ENCODE measurements at regions not wholly inside any gene's neighbourhood (a gene's known extent, or its start where the extent isn't known, plus 50 kb on each side); places are given as distances from the start of the nearest gene placed in this dataset.

GRCh38 chr15:91407269-91407889 is 307.3 kb downstream of the SV2B start:
- TF ChIP-seq CTCF (IDR thresholded peaks at IDR 0.05), result no peak
- ATAC-seq (peak; percentile 52 to 70), DNase-seq (no peak)
- no peaks in the 10 kb centered on the region for H3K36me3 ChIP-seq
- intact Hi-C loops (cut with DNase I), result no loop called here
- no peak overlapping the region for H3K27ac ChIP-seq
- peaks cover 6% of the 10 kb centered on the region for H3K4me1 ChIP-seq
- H3K9me3 ChIP-seq, result no peaks in the 10 kb centered on the region
- no peaks in the 10 kb centered on the region for H3K27me3 ChIP-seq (ENCODE audit: low read depth)
- H3K4me3 ChIP-seq, result no peak overlapping the region

GRCh38 chr15:91408476-91409076 is 308.5 kb downstream of the SV2B start:
- Histone ChIP-seq H3K9me3 (no peaks in the 10 kb centered on the region), H3K36me3 (no peaks in the 10 kb centered on the region), H3K27me3 (ENCODE audit: low read depth) (no peaks in the 10 kb centered on the region), H3K4me1 (peaks cover 6% of the 10 kb centered on the region), H3K4me3 (peak overlapping the region; percentile 4), H3K27ac (no peak overlapping the region)
- DNase-seq (no peak), ATAC-seq (peak in 1 of 2 donors; percentile 63)
- intact Hi-C loops (cut with DNase I), result no loop called here
- no peak for TF ChIP-seq CTCF (IDR thresholded peaks at IDR 0.05)

- H3K27ac ChIP-seq, result no peak overlapping the region
- intact Hi-C loops (cut with DNase I), result no loop called here
- DNase-seq (no peak), ATAC-seq (no peak)
- TF ChIP-seq CTCF (IDR thresholded peaks at IDR 0.05), result no peak
- H3K27me3 ChIP-seq (ENCODE audit: low read depth), result no peaks in the 10 kb centered on the region
- no peaks in the 10 kb centered on the region for H3K36me3 ChIP-seq
- H3K9me3 ChIP-seq, result no peaks in the 10 kb centered on the region
- peaks cover 6% of the 10 kb centered on the region for H3K4me1 ChIP-seq
- no peak overlapping the region for H3K4me3 ChIP-seq
Measured at GRCh38 chr15:91409387-91409786, 309.3 kb downstream of the SV2B start.

GRCh38 chr15:91411586-91411985 is 311.5 kb downstream of the SV2B start:
- H3K4me1 ChIP-seq, result peaks cover 6% of the 10 kb centered on the region
- ATAC-seq (peak in 1 of 2 donors; percentile 21), DNase-seq (no peak)
- H3K27me3 ChIP-seq (ENCODE audit: low read depth), result no peaks in the 10 kb centered on the region
- no peak overlapping the region for H3K27ac ChIP-seq
- H3K36me3 ChIP-seq, result no peaks in the 10 kb centered on the region
- no peak for TF ChIP-seq CTCF (IDR thresholded peaks at IDR 0.05)
- H3K4me3 ChIP-seq, result no peak overlapping the region
- no peaks in the 10 kb centered on the region for H3K9me3 ChIP-seq
- intact Hi-C loops (cut with DNase I), result no loop called here

GRCh38 chr15:91412138-91412928 is 312.3 kb downstream of the SV2B start:
- no peak for TF ChIP-seq CTCF (IDR thresholded peaks at IDR 0.05)
- no peak overlapping the region for H3K27ac ChIP-seq
- H3K36me3 ChIP-seq, result no peaks in the 10 kb centered on the region
- no peaks in the 10 kb centered on the region for H3K9me3 ChIP-seq
- intact Hi-C loops (cut with DNase I), result no loop called here
- H3K27me3 ChIP-seq (ENCODE audit: low read depth), result no peaks in the 10 kb centered on the region
- no peak for DNase-seq
- H3K4me1 ChIP-seq, result peaks cover 6% of the 10 kb centered on the region
- ATAC-seq, result peak; percentile 45 to 78
- no peak overlapping the region for H3K4me3 ChIP-seq

All from lower lobe of right lung (tissue), 2 donors.